GM12801 (cell line): ENCODE measurements at regions not wholly inside any gene's neighbourhood (a gene's known extent, or its start where the extent isn't known, plus 50 kb on each side); places are given as distances from the start of the nearest gene placed in this dataset.

Experiments used
- TF ChIP-seq, protein P1 (sequence below): IDR thresholded peaks from one replicate; pipeline ENCODE4 v1.5.1; 2011; ENCODE audit warnings: control low read depth; ENCODE audit not compliant: insufficient read length; ENCODE audit errors: extremely low read depth

DNA sequence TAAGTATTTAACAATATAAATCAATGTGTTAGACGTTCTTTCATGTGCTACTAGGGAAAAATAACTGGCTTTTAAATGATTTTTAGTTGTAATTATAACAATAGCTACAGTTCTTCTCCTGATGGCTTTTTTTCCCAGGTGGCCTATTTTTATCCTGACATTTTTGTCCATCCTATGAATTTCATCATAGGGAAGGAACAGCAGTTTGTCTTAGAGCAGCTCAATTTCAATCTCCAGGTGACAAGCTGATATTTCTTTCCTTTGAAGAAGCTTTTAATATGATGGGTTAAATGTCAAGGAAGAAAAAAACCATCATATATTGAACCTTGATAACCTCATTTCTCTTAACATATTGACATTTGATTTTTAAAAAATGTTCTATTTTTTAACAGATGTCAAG is 163.0 kb upstream of the AGA start:
- TF ChIP-seq, protein P1, sequence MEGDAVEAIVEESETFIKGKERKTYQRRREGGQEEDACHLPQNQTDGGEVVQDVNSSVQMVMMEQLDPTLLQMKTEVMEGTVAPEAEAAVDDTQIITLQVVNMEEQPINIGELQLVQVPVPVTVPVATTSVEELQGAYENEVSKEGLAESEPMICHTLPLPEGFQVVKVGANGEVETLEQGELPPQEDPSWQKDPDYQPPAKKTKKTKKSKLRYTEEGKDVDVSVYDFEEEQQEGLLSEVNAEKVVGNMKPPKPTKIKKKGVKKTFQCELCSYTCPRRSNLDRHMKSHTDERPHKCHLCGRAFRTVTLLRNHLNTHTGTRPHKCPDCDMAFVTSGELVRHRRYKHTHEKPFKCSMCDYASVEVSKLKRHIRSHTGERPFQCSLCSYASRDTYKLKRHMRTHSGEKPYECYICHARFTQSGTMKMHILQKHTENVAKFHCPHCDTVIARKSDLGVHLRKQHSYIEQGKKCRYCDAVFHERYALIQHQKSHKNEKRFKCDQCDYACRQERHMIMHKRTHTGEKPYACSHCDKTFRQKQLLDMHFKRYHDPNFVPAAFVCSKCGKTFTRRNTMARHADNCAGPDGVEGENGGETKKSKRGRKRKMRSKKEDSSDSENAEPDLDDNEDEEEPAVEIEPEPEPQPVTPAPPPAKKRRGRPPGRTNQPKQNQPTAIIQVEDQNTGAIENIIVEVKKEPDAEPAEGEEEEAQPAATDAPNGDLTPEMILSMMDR, result no peak

DNA sequence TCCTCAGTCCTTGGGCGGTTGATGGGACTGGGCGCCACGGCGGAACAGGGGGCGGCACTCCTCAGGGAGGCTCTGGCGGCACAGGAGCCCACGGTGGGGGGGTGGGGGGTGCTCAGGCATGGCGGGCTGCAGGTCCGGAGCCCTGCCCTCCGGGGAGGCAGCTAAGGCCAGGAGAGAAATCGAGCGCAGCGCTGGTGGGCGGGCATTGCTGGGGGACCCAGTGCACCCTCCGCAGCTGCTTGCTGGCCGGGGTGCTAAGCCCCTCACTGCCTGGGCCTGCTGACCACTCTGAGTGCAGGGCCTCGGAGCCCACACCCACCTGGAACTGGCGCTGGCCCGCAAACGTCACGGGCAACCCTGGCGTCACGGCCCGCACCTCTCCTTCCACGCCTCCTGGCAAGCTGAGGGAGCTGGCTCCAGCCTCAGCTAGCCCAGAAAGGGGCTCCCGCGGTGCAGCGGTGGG is 164.9 kb upstream of the AGA start:
- TF ChIP-seq, protein P1, result no peak

DNA sequence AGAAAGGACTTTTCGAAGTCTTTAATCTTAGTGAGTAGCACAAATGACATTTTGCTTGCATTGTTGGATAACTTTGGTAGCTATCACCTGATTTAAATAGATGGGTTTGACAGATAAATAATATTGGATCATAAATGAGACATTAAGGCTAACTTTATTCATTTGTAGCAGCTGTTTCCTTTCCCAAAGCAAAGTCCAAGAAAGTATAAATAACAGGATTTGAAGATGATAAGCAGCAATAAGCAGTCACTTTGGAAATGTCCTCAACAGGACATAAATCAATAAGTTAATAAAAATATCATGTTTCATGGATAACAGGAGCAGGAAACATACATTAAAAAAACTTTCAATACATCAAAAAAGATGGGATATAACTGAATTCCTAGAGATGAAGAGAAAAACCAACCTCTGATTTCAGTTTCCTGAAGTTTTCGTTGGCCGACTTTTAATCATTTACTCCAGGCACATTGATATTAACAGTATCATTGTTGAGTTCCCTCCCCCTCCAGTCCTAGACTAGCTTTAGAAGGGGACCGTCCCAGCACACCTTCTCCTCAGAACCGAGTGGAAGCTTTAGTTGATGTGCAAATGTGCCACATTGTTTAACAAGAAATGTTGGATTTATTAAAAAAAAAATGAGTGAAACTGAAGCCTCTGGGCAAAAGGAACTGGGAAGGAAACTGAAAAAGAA is 169.9 kb upstream of the AGA start:
- TF ChIP-seq, protein P1, result no peak

- TF ChIP-seq, protein P1, result no peak
Measured at GRCh38 chr4:177612684-177613083, 170.4 kb upstream of the AGA start.

DNA sequence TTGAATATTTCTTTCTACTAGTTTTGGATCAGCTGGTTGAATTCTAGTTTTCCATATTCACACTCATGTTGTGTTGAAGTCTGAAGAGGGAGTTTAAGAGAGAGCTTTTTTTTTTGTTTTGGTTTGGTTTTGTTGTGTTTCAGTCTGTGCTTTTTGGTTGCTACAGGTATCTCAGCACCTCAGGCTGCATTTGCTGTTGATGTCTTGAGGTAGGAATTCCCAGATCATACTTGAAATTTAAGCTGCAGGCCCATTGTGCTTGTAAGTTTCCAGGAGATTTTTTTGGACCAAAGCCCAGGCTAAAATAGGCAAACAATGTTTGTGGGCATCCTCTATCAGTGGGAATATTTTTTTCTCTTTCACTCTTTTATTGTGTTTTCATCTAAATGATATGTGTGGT is 190.2 kb upstream of the AGA start:
- TF ChIP-seq, protein P1, result no peak

GRCh38 chr4:177638871-177639270 is 196.6 kb upstream of the AGA start:
- TF ChIP-seq, protein P1, result no peak

GRCh38 chr4:177640864-177641263 is 198.6 kb upstream of the AGA start:
- TF ChIP-seq, protein P1, result no peak
